Stimulated activated CD4-positive, alpha-beta T cell treated with anti-CD3 and anti-CD28 coated beads, Interleukin-2, amount 100 ng/mL, for 24 hours (primary cell): ENCODE measurements at regions not wholly inside any gene's neighbourhood (a gene's known extent, or its start where the extent isn't known, plus 50 kb on each side); places are given as distances from the start of the nearest gene placed in this dataset.
"Not testable (repeated sequence)": the region's sequence is repeated elsewhere in the genome, so short reads cannot be mapped to it uniquely, and the experiment has no call there.

Experiments used
- DNase-seq, 2 donors: peaks; one replicate each; pipeline ENCODE4 v3.0.0-alpha.2; 2020

DNA sequence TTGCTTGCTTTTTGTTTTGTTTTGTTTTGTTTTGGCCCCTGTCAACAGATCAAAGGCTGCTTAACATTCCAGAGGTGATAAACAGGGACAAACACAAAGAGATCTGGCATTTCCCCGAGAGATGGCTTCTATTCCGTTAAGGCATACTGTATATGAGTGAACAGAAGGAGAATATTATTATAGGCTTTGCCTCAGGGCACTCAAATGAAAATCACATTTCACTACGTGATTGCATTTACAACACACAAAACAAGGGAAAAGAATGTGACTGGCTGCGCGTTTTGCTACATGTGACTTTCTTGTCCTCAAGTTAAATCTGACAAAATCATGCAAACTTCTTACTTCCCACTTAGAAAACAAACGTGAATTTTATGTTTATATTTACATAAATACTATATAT lies 1037.9 kb upstream of the DDX18 start:
- no peak for DNase-seq

DNA sequence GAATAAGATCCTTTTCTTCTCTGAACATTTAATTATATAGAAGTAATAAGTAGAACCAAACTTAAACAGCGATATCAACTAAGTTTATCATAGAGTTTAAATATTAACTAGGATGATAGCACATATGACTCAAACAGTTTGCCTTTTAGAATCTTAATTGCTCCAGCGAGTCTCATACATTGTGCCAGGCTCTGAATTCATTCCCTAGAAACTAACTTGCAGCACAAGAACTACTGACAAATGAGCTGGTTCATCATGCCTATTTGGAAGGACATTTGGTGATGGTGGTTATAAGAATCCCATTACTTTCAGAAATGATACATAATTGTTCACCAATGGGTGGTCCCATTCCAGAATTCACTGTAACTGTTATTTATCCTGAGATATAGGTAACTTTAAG lies 1026.6 kb upstream of the DDX18 start:
- no peak for DNase-seq

GRCh38 chr2:116802671-116803070 lies 1011.8 kb upstream of the DDX18 start:
- no peak for DNase-seq

DNA sequence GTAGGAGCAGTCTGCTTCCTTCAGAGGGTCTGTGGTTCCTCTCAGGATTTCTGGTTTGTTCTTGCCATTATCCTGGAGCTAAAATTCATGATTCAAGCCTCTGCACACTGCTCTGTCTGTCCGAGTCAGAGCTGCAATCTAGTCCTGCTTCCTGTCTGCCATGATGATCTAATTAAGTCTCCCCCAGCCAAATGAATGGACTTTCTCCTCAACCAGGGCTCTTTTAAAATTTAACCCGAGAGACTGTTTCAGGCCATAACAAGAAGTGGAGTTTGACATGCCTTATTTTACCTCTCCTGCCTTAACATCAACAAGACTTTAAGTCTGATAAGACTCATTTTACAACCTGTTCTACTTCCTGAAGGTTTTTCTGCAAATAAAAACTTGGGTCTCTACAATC lies 1009.6 kb upstream of the DDX18 start:
- DNase-seq: no peak

GRCh38 chr2:116806505-116806904 lies 1008.0 kb upstream of the DDX18 start:
- DNase-seq: not testable (repeated sequence)

- no peak for DNase-seq
Observed at GRCh38 chr2:116809109-116809508, 1005.4 kb upstream of the DDX18 start.

DNA sequence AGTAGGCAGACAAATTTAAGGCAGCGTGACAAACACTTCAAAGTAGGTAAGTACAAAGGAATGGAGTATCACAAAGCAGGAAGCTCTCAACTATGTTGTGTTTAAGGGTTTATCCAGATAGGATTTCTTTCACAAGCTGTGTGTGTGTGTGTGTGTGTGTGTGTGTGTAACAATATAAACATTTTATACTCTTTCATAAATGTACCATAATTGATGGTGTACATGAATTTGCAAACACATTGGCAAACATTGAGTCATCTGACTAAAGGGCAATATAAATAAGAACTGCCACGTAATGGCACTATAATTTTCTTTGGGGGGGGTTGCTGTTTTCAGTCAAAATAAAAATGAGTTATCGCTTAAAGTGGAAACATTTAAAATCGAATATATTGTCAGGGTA lies 1004.4 kb upstream of the DDX18 start:
- DNase-seq: no peak

GRCh38 chr2:116810645-116811044 lies 1003.8 kb upstream of the DDX18 start:
- DNase-seq: no peak

- no peak for DNase-seq
Observed at GRCh38 chr2:116819355-116819754, 995.1 kb upstream of the DDX18 start.

GRCh38 chr2:116820986-116821385 lies 993.5 kb upstream of the DDX18 start:
- DNase-seq: no peak

GRCh38 chr2:116829543-116829942 lies 984.9 kb upstream of the DDX18 start:
- not testable (repeated sequence) for DNase-seq

DNA sequence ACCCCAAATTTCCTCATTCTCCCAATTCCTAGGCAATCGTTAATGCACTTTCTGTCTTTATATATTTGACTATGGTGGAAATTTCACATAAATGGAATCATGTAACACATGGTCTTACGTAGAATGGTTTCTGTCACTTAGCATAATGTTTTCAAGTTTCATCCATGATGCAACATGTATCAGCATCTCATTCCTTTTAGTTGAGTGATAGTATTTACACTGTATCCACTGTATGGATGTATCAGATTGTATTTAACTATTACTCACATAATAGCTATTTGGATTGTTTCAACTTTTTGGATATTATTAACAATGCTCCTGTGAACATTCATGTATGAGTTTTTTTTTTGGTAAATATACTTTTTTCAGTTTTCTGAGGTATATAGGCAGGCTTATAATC lies 982.3 kb upstream of the DDX18 start:
- no peak for DNase-seq

- no peak for DNase-seq
Observed at GRCh38 chr2:116833052-116833451, 981.4 kb upstream of the DDX18 start.

DNA sequence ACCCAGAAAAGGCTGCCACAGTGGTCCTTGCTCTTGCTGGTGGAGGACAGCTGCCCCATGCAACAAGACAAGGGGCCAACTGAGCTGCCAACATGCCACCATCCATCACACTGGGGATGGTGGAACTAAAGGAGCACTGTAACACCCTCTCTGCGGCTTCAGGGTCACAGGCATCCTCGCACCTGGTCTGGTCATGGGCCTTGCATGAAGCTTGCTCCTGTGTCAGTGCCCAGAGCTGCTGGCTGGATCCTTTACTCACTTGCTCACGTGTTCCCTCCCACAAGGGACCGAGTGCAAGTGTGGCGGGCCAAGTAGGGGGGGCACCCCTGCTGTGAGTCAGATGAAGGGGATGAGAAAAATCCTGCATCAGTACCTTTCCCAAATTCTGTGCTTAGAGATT lies 972.3 kb upstream of the DDX18 start:
- DNase-seq: no peak

- no peak for DNase-seq
Observed at GRCh38 chr2:116859708-116860107, 954.8 kb upstream of the DDX18 start.

DNA sequence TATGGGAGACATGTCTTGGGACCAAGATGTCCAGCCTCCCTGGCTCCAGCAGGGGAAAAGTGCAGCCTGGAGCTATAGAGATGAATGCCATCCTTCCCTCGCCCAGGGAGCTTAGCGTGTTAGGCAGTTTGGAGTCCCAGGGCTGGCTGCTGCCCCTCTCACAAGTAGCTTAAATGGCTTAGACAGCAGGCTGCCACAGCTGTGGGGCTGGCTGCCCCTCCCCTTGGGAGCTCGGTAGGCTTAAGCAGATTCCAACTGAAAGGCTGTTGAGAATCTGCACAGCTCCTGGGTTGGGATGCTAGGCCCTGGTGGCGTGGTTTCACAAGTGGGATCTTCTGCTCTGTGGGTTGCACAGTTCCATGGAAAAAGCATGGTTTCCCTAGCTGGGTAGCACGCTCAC lies 940.5 kb upstream of the DDX18 start:
- DNase-seq: no peak

DNA sequence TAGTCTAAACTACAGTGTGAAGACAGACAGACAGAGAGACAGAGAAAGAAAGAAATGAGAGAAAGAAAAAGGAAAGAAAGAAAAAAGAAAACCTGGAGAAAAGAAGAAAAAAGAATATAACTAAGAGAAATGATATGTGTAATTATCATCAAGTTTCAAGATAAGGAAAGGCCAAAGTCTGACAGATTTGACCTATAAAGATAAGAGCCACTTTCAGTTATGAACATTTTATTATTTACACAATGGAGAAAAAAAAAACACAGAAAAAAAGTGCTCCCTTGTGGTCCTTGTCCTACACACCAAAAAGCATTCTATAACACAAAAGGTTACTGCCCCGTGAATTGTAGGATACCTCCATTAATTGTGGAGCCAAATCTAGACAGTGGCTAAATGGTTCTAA lies 937.2 kb upstream of the DDX18 start:
- DNase-seq: no peak

GRCh38 chr2:116877944-116878343 lies 936.5 kb upstream of the DDX18 start:
- no peak for DNase-seq

DNA sequence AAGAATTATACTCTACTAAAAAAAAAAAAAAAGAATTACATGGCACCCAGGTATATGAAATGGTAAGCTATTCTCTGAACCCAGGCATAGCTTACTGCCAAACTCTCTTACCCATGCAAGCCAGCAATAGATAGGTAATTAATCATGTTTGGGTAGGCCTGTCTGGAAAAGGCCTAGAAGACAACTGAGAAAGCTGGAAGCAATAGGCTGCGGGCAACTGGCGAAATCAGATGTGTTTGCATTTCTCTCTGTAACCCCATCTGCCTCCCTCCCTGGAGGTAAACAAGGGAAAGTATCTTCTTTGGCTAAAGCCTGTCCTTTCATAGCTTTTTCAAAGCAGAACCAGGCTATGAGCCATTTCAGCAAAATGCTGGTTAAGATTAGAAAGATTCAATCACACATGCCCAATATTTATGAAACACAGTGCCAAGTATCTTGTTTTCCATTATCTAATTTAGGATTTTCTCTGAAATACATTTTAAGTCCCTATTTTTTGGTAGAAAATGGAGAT lies 934.8 kb upstream of the DDX18 start:
- no peak for DNase-seq

- DNase-seq: no peak
Observed at GRCh38 chr2:116891191-116891590, 923.3 kb upstream of the DDX18 start.

DNA sequence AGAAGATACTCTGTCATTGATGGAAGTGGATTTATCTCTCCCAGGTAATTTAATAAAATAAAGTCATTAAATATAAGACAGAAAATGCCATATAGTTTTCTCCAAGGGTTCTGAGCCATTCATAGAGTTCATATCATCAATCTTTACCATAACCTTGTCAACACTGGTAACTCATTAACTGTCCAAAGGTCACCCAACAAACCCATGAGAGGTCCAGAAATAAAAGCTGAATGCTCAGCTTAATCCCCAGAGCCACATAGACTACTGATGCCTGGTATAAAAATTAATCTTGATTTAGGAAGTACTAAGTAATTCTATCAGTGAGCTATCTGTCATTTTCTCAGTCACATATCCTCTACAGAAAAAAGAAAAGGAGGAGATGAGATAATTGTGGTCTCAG lies 903.0 kb upstream of the DDX18 start:
- DNase-seq: no peak

GRCh38 chr2:116915673-116916072 lies 898.8 kb upstream of the DDX18 start:
- DNase-seq: no peak

GRCh38 chr2:116917196-116917595 lies 897.3 kb upstream of the DDX18 start:
- DNase-seq: no peak

DNA sequence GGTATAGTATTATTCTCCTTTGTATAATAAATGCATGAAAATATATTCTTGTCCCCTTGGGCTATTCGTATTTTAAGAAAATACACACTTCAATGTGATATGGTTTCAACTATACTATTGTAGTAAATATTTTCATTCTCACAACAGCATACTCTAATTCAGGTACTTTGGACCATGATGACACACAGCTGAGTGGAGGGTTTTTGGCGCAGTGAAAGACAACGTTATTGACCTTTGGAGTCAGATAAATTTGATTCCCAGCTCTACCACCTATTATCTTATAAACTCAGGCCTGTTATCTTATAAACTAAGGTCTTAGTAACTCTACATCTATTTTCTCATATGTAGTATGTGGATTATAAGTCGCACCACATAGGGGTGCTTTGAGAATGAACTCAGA lies 895.9 kb upstream of the DDX18 start:
- DNase-seq: no peak

- no peak for DNase-seq
Observed at GRCh38 chr2:116922414-116922813, 892.1 kb upstream of the DDX18 start.

DNA sequence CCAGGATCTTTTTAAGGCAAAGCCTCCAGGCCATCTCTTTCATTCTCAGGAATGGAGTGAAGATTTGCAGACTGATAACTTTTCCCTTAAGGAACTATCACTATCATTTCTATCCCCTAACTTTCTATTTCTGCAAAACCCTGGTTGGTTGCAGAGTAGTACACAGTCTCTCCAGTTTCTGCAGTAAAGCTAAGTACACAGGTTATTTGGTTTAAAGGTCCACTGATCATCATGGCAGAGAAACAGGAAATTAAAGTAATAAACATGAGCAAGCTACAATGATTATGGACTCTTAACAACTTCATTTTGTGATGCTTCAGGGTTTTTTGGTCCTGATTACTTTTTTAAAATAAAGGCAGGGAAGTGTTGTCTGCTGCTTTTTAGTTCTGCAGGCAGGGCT lies 890.0 kb upstream of the DDX18 start:
- DNase-seq: no peak
